GM19025 (cell line): ENCODE measurements at regions not wholly inside any gene's neighbourhood (a gene's known extent, or its start where the extent isn't known, plus 50 kb on each side); places are given as distances from the start of the nearest gene placed in this dataset.

Source experiments
- ATAC-seq: cut with Tn5 transposase; IDR thresholded peaks from one replicate; pipeline ENCODE4 v1.9.1; 2021; ENCODE audit warnings: mild to moderate bottlenecking, low read depth, moderate library complexity; ENCODE audit not compliant: unreplicated experiment

GRCh38 chr18:55064073-55064472 is 104.8 kb upstream of the CCDC68 start:
- ATAC-seq: no peak

GRCh38 chr18:55054021-55054990 is 95.0 kb upstream of the CCDC68 start:
- ATAC-seq: no peak

DNA sequence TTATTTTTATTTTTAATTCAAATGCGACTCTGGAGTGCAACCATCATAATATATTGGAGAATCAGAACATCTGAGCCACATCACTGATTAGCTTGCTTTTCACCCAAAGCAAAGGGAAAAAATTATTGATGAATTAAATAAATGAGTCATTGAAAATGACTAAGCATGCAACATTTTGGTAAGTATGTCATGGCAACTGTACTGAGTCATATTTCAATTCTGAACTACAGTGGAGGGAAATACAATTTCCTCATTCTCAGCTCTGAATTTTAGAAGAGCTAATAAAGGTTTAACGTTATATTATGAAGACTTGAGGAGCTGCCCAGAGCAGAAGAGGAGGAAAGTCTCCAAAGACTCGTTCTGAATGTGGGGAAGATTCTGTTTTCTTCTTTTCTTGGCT is 89.6 kb upstream of the CCDC68 start:
- ATAC-seq: no peak

DNA sequence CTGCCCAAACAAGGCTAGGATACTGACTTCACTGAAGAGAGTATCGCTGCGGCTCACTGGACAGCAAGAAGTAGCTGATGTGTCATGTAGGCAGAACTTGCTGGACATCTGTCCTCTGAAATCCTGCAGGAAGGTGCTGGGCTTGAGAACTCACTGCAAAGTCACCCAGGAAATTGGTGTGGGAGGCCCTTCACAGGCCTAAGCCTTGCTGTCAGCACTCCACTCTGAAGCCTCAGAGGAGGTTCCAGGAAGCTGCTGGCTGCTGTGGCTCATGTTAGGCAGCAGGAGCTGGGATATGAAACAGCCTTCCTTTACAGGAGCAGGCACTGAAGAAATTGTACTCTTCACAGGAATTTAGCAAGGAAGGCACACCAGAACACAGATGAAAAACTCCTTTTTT is 88.3 kb upstream of the CCDC68 start:
- ATAC-seq: no peak

DNA sequence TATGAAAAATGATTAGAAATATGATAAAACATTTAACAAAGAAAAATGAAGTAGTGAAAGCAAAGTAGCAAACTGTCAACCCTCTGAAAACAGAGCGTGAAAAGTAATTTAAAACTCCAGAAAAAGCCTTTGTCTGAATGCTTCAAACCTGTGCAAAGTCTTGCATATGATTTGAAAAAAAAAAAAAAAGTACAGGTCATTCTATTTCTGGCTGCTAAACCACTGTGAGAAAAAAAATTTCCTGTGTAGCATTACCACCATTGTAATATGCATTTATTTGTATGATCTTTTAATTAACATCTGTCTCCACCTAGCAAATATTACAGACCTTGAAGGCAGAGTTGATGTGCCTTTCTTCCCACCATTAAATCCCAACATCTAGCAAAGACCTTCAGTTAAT is 82.1 kb upstream of the CCDC68 start:
- ATAC-seq: no peak

DNA sequence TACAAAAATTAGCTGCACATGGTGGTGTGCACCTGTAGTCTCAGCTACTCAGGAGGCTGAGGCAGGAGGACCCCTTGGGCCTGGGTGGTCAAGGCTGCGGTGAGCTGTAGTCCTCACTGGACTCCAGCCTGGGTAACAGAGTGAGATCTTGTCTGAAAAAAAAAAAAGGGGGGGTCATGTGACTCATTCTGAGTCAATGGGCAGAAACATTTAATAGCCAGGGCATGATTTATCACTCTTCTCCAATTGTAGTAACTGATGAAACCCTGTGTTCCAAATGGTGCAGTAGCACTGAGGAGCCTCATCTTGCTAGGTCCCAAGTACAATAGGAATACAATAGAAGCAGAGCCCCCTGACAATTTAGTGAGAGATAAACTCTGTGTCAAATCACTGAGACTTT is 78.9 kb upstream of the CCDC68 start:
- ATAC-seq: no peak

DNA sequence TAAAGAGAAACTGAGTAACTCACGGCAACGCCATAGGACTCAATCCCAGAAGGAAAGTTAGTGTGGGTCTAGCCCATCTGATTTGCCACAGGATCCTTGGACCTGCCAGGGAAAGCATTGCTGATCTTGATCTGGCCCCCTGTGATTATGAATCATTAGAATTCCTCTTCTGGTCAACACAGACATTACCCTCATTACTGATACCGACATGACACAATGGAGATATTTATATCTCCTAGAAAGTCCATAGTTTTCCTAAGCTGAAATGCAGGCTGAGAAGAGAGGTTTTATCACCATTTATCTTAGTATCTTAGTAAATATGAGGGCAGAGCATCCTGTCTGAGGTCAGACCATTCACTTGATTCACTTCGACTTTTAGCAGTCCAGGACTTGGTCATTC is 75.5 kb upstream of the CCDC68 start:
- no peak for ATAC-seq

- no peak for ATAC-seq
Observed at GRCh38 chr18:55031979-55032378, 72.7 kb upstream of the CCDC68 start.

GRCh38 chr18:55031576-55031975 is 72.3 kb upstream of the CCDC68 start:
- ATAC-seq: no peak

DNA sequence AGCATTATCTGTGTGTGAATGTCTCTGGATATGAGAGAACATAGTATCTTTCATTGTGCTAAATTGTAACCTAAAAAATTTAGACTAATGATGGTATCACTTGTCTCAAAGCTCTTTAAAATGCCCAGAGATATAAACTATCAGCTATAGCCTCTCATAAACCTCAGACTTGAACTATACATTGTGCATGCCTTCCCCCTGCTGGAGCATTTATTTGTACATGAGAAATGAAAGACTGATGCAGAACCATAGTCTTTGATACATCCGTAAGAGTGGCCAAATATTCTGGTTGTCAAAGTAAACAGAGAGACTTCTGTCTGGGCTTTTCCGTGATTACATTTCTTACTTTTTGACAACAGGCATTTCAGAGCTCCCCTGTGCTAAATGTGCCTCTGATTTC is 71.9 kb upstream of the CCDC68 start:
- no peak for ATAC-seq

DNA sequence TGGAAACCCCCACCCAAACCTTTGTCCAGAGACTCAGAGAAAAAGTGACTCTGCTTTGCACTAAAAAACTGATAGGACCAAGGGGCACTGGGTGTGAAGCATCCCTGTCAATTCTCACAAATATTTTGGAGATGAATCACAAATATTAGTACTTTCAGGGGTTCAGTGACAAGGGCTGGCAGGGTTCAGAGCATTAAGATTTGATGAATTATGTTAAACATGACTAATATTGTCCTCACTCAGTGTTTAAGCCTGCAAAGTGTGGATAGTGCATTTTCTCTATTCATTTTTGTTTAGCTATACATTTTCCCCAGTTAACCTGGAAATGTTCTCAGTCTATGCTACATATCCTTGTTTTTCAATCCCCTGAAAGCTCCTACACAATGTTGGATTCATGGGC is 65.3 kb upstream of the CCDC68 start:
- no peak for ATAC-seq

DNA sequence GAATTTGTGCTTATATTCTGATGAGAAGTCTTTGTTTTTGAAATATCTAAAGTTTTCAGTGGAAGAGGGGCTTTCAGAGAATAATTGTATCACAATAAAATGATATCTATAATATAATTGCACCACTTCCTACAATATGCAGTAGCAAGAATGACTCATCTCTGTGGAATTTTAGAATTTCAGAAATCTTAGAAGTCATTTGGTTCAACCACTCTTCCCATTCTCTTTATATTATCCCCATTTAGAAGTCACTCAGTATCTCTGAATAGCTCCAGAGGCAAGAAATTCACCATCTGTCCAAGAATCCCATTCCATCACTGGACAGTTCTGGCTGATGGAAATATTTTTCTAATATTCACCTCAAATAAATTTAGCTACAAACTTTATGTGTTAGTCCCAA is 59.3 kb upstream of the CCDC68 start:
- no peak for ATAC-seq

- ATAC-seq: no peak
Observed at GRCh38 chr18:55014095-55014494, 54.8 kb upstream of the CCDC68 start.

DNA sequence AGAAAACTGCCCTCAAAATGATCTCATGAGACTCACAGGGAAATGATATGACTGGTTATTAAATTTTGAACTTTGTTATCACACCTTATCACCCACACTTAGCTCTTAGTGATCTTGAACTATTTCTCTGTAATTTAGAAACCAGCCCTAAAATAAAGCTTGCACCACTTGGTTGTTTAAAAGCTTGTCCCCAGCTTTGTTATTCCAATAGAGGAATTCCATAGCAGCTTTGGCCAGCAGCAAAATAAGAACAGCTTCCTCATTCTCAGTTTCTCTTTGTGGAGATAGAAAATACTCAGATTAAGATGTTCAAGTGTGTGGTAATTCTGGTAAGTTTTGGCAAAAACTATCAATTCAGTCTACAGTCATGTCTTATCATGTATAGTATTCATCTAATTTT is 54.4 kb upstream of the CCDC68 start:
- ATAC-seq: no peak

GRCh38 chr18:55013086-55013485 is 53.8 kb upstream of the CCDC68 start:
- no peak for ATAC-seq

DNA sequence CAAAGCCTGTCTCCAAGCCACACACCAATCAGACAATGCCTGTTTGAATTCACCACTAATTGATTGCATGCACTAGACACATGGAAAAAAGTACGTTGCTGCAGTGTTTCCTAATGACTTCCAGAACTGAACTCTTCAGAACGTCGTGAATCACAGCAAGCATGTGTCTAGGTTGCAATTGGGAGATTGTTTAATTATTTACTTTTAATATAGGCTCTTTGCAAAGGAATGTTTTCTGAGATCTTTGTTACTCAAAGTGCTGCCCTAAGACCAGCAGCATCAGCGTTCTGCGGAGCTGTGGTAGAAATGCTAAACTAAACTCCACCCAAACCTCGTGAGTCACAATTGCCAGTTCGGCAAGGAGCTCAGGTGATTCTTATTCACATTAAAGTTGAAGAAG is 52.7 kb upstream of the CCDC68 start:
- no peak for ATAC-seq
